Suprapubic skin (tissue), 3 donors: ENCODE measurements at regions not wholly inside any gene's neighbourhood (a gene's known extent, or its start where the extent isn't known, plus 50 kb on each side); places are given as distances from the start of the nearest gene placed in this dataset.

ENCODE experiments used
- POLR2AphosphoS5 ChIP-seq, 3 donors: sonication (generic); formaldehyde crosslinking; IDR thresholded peaks; one replicate each; pipeline ENCODE4 v1.6.1; 2017; ENCODE audit warnings: antibody characterized with exemption in 3 of 3
- TF ChIP-seq, protein P1 (sequence below), 2 donors: fragments of 200-600 bp in 1 of 2; fragments of 450-650 bp in 1 of 2; sonication (generic) in 1 of 2; IDR thresholded peaks; one replicate each; pipeline ENCODE4 v1.5.1; 2016 to 2019; ENCODE audit warnings: antibody characterized with exemption in 2 of 2, mild to moderate bottlenecking in 1 of 2, moderate library complexity in 1 of 2

DNA sequence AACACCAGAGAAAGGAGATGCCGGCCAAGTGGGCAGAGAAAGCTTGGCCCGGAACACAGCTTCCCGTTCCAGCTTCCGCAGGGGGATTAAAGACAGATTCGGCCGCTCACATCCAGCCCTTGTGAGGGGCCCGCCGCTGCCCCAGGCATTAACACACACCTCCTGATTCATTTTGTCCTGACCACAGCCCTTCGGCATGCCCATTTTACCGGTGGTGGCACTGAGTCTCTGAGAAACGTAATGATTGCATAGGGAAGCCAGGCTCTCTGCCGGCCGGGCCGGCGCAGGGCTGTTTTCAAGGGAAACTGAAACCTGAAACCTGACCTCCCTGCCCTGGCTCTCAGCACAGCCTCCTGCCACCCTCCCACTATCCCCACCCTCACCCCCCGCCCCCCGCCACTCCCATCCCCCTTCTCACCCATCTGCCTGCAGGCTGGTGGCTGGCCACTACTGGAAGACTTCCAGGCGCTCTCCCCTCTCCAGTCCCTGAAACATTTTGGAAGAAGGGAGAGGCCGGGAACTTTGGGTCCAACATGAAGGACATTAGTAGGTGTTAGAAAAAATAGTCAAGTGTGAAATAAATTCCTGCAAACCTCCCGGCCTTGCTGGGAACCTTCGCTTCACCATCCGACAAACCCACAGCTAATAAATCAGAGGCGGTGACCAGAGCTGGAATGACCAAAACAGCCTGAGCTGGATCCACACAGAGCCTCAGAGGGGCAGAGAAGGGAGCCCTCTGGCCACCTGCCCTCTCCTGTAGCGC is 83.5 kb upstream of the CUX1 start:
- TF ChIP-seq, protein P1, sequence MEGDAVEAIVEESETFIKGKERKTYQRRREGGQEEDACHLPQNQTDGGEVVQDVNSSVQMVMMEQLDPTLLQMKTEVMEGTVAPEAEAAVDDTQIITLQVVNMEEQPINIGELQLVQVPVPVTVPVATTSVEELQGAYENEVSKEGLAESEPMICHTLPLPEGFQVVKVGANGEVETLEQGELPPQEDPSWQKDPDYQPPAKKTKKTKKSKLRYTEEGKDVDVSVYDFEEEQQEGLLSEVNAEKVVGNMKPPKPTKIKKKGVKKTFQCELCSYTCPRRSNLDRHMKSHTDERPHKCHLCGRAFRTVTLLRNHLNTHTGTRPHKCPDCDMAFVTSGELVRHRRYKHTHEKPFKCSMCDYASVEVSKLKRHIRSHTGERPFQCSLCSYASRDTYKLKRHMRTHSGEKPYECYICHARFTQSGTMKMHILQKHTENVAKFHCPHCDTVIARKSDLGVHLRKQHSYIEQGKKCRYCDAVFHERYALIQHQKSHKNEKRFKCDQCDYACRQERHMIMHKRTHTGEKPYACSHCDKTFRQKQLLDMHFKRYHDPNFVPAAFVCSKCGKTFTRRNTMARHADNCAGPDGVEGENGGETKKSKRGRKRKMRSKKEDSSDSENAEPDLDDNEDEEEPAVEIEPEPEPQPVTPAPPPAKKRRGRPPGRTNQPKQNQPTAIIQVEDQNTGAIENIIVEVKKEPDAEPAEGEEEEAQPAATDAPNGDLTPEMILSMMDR (IDR thresholded peaks at IDR 0.05): no peak
- TF ChIP-seq POLR2AphosphoS5 (IDR thresholded peaks at IDR 0.05): no peak
